ENCODE measurements at regions not wholly inside any gene's neighbourhood (a gene's known extent, or its start where the extent isn't known, plus 50 kb on each side); places are given as distances from the start of the nearest gene placed in this dataset.
A peak's percentile ranks its signal among the peaks of the same experiment; 100 is the strongest.

DNA sequence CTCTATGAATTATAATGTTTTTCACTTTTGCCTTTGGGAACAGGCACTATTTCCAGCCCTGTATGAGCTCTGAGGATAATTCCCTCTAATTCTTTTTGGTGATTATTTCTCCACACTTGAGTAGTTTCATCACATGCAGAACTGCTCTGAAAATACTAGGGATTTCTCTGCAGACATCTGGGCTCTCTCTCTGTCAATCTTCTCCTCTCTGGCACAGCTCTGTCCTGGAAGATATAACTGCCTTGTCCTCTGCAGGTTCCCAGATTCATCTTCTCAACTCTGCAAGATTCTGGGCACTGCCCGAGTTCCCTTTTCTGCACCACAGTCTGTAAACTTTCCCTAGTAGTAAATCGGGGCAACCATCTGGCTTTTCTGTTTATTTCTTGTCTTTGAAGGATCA, 131.3 kb upstream of the FMN2 start:
- H3K36me3 Mint-ChIP-seq = no peaks in the 10 kb centered on the region
- H3K9me3 Mint-ChIP-seq = no peaks in the 10 kb centered on the region
- H3K4me3 Mint-ChIP-seq = no peak overlapping the region
- peaks cover 38% of the 10 kb centered on the region for H3K27me3 Mint-ChIP-seq (ENCODE audit: low read depth)
- no peak overlapping the region for H3K27ac Mint-ChIP-seq
- TF ChIP-seq CTCF (IDR thresholded peaks at IDR 0.05; ENCODE audit: unreplicated experiment) = no peak
- H3K4me1 Mint-ChIP-seq = no peaks in the 10 kb centered on the region
- DNase-seq (ENCODE audit: low spot score in 2 of 2, unreplicated experiment in 2 of 2) = no peak

- DNase-seq (ENCODE audit: low spot score in 2 of 2, unreplicated experiment in 2 of 2) = no peak
- H3K27ac Mint-ChIP-seq = no peak overlapping the region
- no peaks in the 10 kb centered on the region for H3K4me1 Mint-ChIP-seq
- H3K9me3 Mint-ChIP-seq = no peaks in the 10 kb centered on the region
- H3K27me3 Mint-ChIP-seq (ENCODE audit: low read depth) = peaks cover 20% of the 10 kb centered on the region
- TF ChIP-seq CTCF (IDR thresholded peaks at IDR 0.05; ENCODE audit: unreplicated experiment) = no peak
- no peak overlapping the region for H3K4me3 Mint-ChIP-seq
- H3K36me3 Mint-ChIP-seq = no peaks in the 10 kb centered on the region
Observed at GRCh38 chr1:239963856-239964255, 127.8 kb upstream of the FMN2 start.

GRCh38 chr1:239976130-239976968, 115.3 kb upstream of the FMN2 start:
- Mint-ChIP-seq H3K27ac (no peak overlapping the region), H3K27me3 (ENCODE audit: low read depth) (peaks cover 7% of the 10 kb centered on the region), H3K4me3 (no peak overlapping the region), H3K36me3 (no peaks in the 10 kb centered on the region), H3K4me1 (no peaks in the 10 kb centered on the region), H3K9me3 (peaks cover 31% of the 10 kb centered on the region)
- peak in 1 of 2 experiments; percentile 60 for DNase-seq (ENCODE audit: low spot score in 2 of 2, unreplicated experiment in 2 of 2)
- TF ChIP-seq CTCF (IDR thresholded peaks at IDR 0.05; ENCODE audit: unreplicated experiment) = peak; percentile 96

GRCh38 chr1:239977416-239977815, 114.3 kb upstream of the FMN2 start:
- DNase-seq (ENCODE audit: low spot score in 2 of 2, unreplicated experiment in 2 of 2) = no peak
- H3K4me1 Mint-ChIP-seq = no peaks in the 10 kb centered on the region
- no peaks in the 10 kb centered on the region for H3K36me3 Mint-ChIP-seq
- H3K27me3 Mint-ChIP-seq (ENCODE audit: low read depth) = peaks cover 7% of the 10 kb centered on the region
- peaks cover 39% of the 10 kb centered on the region for H3K9me3 Mint-ChIP-seq
- H3K27ac Mint-ChIP-seq = no peak overlapping the region
- H3K4me3 Mint-ChIP-seq = no peak overlapping the region
- no peak for TF ChIP-seq CTCF (IDR thresholded peaks at IDR 0.05; ENCODE audit: unreplicated experiment)

DNA sequence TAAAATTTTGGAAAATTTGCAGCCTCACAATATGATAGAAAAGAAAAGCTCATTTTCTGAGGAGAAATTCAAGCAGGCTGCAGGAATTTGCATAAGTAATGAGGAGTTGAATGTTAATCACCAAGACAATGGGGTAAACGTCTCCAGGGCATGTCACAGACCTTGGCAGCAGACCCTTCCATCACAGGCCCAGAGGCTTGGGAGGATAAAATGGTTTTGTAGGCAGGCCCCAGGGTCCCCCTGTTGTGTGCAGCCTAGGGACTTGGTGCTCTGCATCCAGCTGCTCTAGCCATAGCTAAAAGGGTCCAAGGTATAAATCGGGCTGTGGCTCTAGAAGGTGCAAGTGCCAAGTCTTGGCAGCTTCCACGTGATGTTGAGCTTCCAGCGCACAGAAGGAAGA, 112.2 kb upstream of the FMN2 start:
- H3K4me3 Mint-ChIP-seq = no peak overlapping the region

More for the DNA sequence above, 112.2 kb upstream of the FMN2 start:
- TF ChIP-seq CTCF (IDR thresholded peaks at IDR 0.05; ENCODE audit: unreplicated experiment) = no peak
- Mint-ChIP-seq H3K4me1 (no peaks in the 10 kb centered on the region), H3K27ac (no peak overlapping the region), H3K36me3 (no peaks in the 10 kb centered on the region), H3K27me3 (ENCODE audit: low read depth) (peaks cover 2% of the 10 kb centered on the region), H3K9me3 (peaks cover 59% of the 10 kb centered on the region)
- DNase-seq (ENCODE audit: low spot score in 2 of 2, unreplicated experiment in 2 of 2) = no peak

Measured in mesothelial cell of epicardium (in vitro differentiated cells).